ENCODE measurements at regions not wholly inside any gene's neighbourhood (a gene's known extent, or its start where the extent isn't known, plus 50 kb on each side); places are given as distances from the start of the nearest gene placed in this dataset.

DNA sequence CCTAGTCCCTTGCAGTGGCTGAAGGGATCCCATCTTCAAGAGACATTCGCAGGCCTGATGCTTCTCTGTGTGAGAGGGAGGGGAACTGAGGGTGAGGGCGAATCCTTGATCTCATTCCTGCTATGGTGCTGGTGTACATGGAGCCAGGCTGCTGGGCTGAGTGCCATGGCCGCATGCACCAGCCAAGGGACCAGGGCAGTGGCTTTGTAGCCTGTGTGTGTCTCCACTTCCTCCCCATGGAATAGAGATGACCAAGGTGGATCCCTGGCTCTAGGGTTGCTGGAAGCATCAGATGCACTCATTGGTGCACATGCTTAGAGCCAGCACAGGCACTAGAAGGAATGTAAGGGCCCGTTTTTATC lies 195.0 kb downstream of the FOXL1 start:
- no peak overlapping the region for H3K4me3 ChIP-seq (ENCODE audit: low read depth, low read length)
- no peaks in the 10 kb centered on the region for H3K79me2 ChIP-seq
- H3K27ac ChIP-seq = no peak overlapping the region
- no peaks in the 10 kb centered on the region for H3K36me3 ChIP-seq (ENCODE audit: control insufficient read depth, insufficient read depth, low read length)
- H3K9ac ChIP-seq = no peak overlapping the region
- no peak overlapping the region for H3K4me2 ChIP-seq (ENCODE audit: low read length)
- no peak overlapping the region for H2AFZ ChIP-seq
- H3K27me3 ChIP-seq (ENCODE audit: control insufficient read depth, insufficient read depth, low read length) = no peaks in the 10 kb centered on the region
- no peaks in the 10 kb centered on the region for H3K9me3 ChIP-seq (ENCODE audit: control insufficient read depth, low read length)
- TF ChIP-seq, protein P1, sequence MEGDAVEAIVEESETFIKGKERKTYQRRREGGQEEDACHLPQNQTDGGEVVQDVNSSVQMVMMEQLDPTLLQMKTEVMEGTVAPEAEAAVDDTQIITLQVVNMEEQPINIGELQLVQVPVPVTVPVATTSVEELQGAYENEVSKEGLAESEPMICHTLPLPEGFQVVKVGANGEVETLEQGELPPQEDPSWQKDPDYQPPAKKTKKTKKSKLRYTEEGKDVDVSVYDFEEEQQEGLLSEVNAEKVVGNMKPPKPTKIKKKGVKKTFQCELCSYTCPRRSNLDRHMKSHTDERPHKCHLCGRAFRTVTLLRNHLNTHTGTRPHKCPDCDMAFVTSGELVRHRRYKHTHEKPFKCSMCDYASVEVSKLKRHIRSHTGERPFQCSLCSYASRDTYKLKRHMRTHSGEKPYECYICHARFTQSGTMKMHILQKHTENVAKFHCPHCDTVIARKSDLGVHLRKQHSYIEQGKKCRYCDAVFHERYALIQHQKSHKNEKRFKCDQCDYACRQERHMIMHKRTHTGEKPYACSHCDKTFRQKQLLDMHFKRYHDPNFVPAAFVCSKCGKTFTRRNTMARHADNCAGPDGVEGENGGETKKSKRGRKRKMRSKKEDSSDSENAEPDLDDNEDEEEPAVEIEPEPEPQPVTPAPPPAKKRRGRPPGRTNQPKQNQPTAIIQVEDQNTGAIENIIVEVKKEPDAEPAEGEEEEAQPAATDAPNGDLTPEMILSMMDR (IDR thresholded peaks at IDR 0.05) = no peak
- no peaks in the 10 kb centered on the region for H3K4me1 ChIP-seq

DNA sequence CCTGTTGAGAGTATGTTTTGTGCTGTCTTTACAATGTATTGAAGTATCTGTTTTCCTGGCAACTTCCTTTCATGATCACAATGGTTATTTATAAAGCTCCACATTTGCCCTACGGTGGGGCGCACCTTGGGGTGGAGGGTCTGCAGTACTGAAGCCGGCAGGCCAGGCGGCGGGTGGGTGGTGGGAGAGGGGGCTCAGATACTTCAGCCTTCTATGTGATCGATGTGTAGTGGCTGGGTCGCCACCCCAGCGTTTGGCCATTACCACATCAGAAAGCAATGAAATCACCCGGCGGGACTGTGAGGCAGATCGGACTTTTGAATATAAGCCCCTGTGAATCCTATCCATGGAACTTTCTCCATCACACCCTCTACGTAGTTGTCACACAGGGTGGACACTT lies 196.6 kb downstream of the FOXL1 start:
- Histone ChIP-seq H3K9me3 (ENCODE audit: control insufficient read depth, low read length) (no peaks in the 10 kb centered on the region), H3K4me2 (ENCODE audit: low read length) (no peak overlapping the region), H2AFZ (no peak overlapping the region), H3K4me3 (ENCODE audit: low read depth, low read length) (no peak overlapping the region), H3K36me3 (ENCODE audit: control insufficient read depth, insufficient read depth, low read length) (no peaks in the 10 kb centered on the region), H3K79me2 (no peaks in the 10 kb centered on the region), H3K27me3 (ENCODE audit: control insufficient read depth, insufficient read depth, low read length) (no peaks in the 10 kb centered on the region), H3K4me1 (no peaks in the 10 kb centered on the region), H3K27ac (no peak overlapping the region), H3K9ac (no peak overlapping the region)
- TF ChIP-seq, protein P1 (IDR thresholded peaks at IDR 0.05) = no peak

DNA sequence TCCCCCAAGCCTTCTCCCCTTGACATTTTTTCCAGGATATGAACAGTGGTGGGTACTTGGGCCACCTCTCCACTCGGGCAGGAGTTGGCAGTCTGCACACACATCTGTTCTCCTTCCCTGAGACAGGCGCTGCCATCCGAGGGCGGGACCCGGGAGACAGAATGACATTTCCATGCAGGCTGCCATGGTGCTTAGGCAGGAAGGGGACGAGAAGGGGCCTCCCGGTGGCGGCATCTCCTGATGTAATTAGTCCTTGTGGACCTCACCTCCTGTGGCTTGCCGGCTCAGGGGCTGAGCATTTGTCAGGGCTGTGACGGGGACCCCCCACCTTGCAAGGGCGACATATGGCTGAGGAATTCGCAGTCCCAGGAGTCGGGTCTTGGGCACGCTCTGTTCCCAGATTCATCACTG lies 197.2 kb downstream of the FOXL1 start:
- Histone ChIP-seq H3K4me3 (ENCODE audit: low read depth, low read length) (no peak overlapping the region), H3K4me1 (no peaks in the 10 kb centered on the region), H3K9me3 (ENCODE audit: control insufficient read depth, low read length) (no peaks in the 10 kb centered on the region), H3K79me2 (no peaks in the 10 kb centered on the region), H3K36me3 (ENCODE audit: control insufficient read depth, insufficient read depth, low read length) (no peaks in the 10 kb centered on the region), H3K27ac (no peak overlapping the region), H3K9ac (no peak overlapping the region), H3K4me2 (ENCODE audit: low read length) (no peak overlapping the region), H3K27me3 (ENCODE audit: control insufficient read depth, insufficient read depth, low read length) (no peaks in the 10 kb centered on the region), H2AFZ (no peak overlapping the region)
- TF ChIP-seq, protein P1 (IDR thresholded peaks at IDR 0.05) = no peak

DNA sequence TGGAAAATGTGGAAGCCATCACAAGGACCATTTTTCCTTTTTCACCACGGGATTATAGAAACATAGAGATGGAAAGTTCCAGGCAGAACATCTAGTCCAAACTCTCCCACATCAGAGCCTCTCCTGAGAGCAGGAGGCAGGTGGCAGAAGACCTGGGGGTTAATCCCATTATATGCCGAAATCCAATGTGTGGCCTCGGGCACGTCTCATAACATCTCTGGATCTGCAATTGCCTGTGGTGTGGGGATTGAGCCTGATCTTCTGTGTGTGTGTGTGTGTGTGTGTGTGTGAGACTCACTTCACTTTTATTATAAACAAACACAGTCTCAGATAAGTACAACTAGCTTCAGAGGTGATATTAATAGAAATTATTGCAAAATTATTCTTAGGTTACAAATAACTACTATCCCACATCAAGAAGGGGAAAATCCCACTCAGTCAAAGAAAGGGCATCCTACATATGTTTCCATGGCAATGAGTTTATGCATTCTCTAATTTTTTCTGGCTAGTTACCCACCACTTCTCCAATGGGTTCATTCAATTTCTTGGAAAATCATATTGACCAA lies 199.1 kb downstream of the FOXL1 start:
- H3K79me2 ChIP-seq = no peaks in the 10 kb centered on the region
- H3K4me1 ChIP-seq = no peaks in the 10 kb centered on the region
- no peak overlapping the region for H3K4me2 ChIP-seq (ENCODE audit: low read length)
- H3K9ac ChIP-seq = no peak overlapping the region
- TF ChIP-seq, protein P1 (IDR thresholded peaks at IDR 0.05) = no peak
- H3K4me3 ChIP-seq (ENCODE audit: low read depth, low read length) = no peak overlapping the region
- no peaks in the 10 kb centered on the region for H3K36me3 ChIP-seq (ENCODE audit: control insufficient read depth, insufficient read depth, low read length)
- no peaks in the 10 kb centered on the region for H3K9me3 ChIP-seq (ENCODE audit: control insufficient read depth, low read length)
- H3K27ac ChIP-seq = no peak overlapping the region
- H2AFZ ChIP-seq = no peak overlapping the region
- H3K27me3 ChIP-seq (ENCODE audit: control insufficient read depth, insufficient read depth, low read length) = no peaks in the 10 kb centered on the region

DNA sequence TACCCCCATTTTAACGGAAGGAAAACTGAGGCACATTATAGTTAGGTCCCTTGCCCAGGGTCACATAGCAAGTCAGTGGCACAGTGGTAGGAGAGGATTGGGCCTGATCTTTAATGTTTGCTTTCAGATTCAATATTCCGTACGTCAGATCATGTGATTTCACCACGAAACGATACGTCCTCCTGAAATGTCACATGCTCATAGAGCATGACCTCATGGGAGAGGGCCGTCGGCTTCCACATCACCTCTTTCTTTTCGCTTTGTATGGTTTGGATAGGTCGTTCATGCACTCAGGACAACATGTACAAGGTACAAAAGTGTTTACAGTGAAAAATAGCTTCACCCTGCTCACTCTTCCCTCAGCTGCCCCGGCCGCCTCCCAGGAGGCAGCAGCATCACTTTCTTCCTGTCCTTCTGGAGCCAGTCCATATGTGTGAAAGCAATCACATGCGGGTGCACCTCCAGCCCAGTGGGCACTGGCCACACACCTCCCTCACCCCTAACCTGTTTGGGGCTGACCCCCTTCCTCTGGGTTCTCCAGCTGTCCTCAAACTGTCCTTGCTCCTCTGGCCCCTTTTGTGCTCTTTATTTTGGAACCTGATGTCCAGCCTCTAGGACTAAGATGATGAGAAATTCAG lies 199.9 kb downstream of the FOXL1 start:
- no peak overlapping the region for H2AFZ ChIP-seq
- H3K4me2 ChIP-seq (ENCODE audit: low read length) = no peak overlapping the region
- no peaks in the 10 kb centered on the region for H3K79me2 ChIP-seq
- H3K27me3 ChIP-seq (ENCODE audit: control insufficient read depth, insufficient read depth, low read length) = no peaks in the 10 kb centered on the region
- H3K27ac ChIP-seq = no peak overlapping the region
- TF ChIP-seq, protein P1 (IDR thresholded peaks at IDR 0.05) = no peak
- no peak overlapping the region for H3K9ac ChIP-seq
- no peaks in the 10 kb centered on the region for H3K36me3 ChIP-seq (ENCODE audit: control insufficient read depth, insufficient read depth, low read length)
- no peaks in the 10 kb centered on the region for H3K4me1 ChIP-seq
- no peaks in the 10 kb centered on the region for H3K9me3 ChIP-seq (ENCODE audit: control insufficient read depth, low read length)
- no peak overlapping the region for H3K4me3 ChIP-seq (ENCODE audit: low read depth, low read length)
